MM.1S (cell line): ENCODE measurements at regions not wholly inside any gene's neighbourhood (a gene's known extent, or its start where the extent isn't known, plus 50 kb on each side); places are given as distances from the start of the nearest gene placed in this dataset.

ENCODE experiments used
- CTCF ChIP-seq: fragments of 300-600 bp; sonication (generic); IDR thresholded peaks from 2 replicates; pipeline ENCODE4 v1.5.1; 2016; ENCODE audit warnings: antibody characterized with exemption, low read length, mixed read lengths
- EZH2 ChIP-seq: fragments of 300-600 bp; sonication (generic); optimal IDR thresholded peaks from 2 replicates; pipeline ENCODE3; 2017; ENCODE audit warnings: low read depth, mild to moderate bottlenecking, antibody characterized with exemption, low read length, mixed read lengths

- no peak for TF ChIP-seq EZH2
- no peak for TF ChIP-seq CTCF
These were observed 74.1 kb upstream of the MON1B start for GRCh38 chr16:77116856-77117255.
